ENCODE measurements at regions not wholly inside any gene's neighbourhood (a gene's known extent, or its start where the extent isn't known, plus 50 kb on each side); places are given as distances from the start of the nearest gene placed in this dataset.

- no peak overlapping the region for H3K9ac ChIP-seq (ENCODE audit: low read length)
- FAIRE-seq, result peak; percentile 54
- Mint-ChIP-seq H3K27ac (ENCODE audit: unreplicated experiment) (no peak overlapping the region), H3K36me3 (ENCODE audit: low read depth, unreplicated experiment) (no peaks in the 10 kb centered on the region), H3K27me3 (ENCODE audit: low read depth, unreplicated experiment) (peaks cover 8% of the 10 kb centered on the region), H3K9me3 (ENCODE audit: unreplicated experiment) (no peaks in the 10 kb centered on the region), H3K4me1 (ENCODE audit: low read depth, unreplicated experiment) (no peaks in the 10 kb centered on the region), H3K4me3 (ENCODE audit: unreplicated experiment) (no peak overlapping the region)
- peaks cover 24% of the 10 kb centered on the region for H3K27me3 ChIP-seq (ENCODE audit: insufficient read depth, low read length)
- no peak overlapping the region for H3K27ac ChIP-seq (ENCODE audit: low read depth, low read length)
- H2AFZ ChIP-seq (ENCODE audit: low read depth, low read length), result no peak overlapping the region
- no peaks in the 10 kb centered on the region for H3K36me3 ChIP-seq (ENCODE audit: insufficient read depth, low read length)
- no peaks in the 10 kb centered on the region for H3K79me2 ChIP-seq (ENCODE audit: insufficient read depth, low read length)
- H3K9me3 ChIP-seq (ENCODE audit: insufficient read depth, low read depth, low read length), result no peaks in the 10 kb centered on the region
- no peaks in the 10 kb centered on the region for H4K20me1 ChIP-seq (ENCODE audit: insufficient read depth, low read length)
- no peak overlapping the region for H3K4me2 ChIP-seq (ENCODE audit: low read length)
- TF ChIP-seq EZH2 (IDR thresholded peaks at IDR 0.05; ENCODE audit: insufficient read depth, low read length), result no peak
- no peak for TF ChIP-seq CTCF (IDR thresholded peaks at IDR 0.05; ENCODE audit: insufficient read depth, low read depth, low read length)
- DNase-seq (ENCODE audit: low read depth), result no peak
- H3K4me1 ChIP-seq (ENCODE audit: insufficient read depth, low read length), result no peaks in the 10 kb centered on the region
- no peak overlapping the region for H3K4me3 ChIP-seq (ENCODE audit: insufficient read depth, low read depth, low read length)
Observed at GRCh38 chr15:38670128-38671005, 105.8 kb upstream of the RASGRP1 start.

DNA sequence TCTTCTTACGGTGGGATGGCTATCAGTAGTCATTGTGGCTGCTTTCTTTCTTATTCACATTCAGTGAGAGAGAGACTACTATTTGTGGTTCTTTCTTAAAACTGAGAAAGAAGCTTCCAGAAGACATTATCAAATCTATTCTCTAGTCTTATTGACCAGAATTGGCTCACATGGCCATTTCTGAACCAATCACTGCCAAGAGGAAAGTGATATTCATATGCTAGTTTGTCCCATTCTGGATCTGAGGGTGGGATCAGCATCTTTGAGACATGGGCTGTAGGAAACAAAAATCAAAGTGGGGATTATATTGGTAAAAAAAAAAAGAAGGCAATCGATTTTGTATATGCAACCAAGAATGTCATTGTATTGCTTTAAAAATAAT, 106.4 kb upstream of the RASGRP1 start:
- H3K9me3 Mint-ChIP-seq (ENCODE audit: unreplicated experiment), result no peaks in the 10 kb centered on the region

More for the DNA sequence above, 106.4 kb upstream of the RASGRP1 start:
- Mint-ChIP-seq H3K4me3 (ENCODE audit: unreplicated experiment) (no peak overlapping the region), H3K4me1 (ENCODE audit: low read depth, unreplicated experiment) (no peaks in the 10 kb centered on the region), H3K27me3 (ENCODE audit: low read depth, unreplicated experiment) (peaks cover 5% of the 10 kb centered on the region), H3K36me3 (ENCODE audit: low read depth, unreplicated experiment) (no peaks in the 10 kb centered on the region), H3K27ac (ENCODE audit: unreplicated experiment) (no peak overlapping the region)
- Histone ChIP-seq H3K27ac (ENCODE audit: low read depth, low read length) (no peak overlapping the region), H2AFZ (ENCODE audit: low read depth, low read length) (no peak overlapping the region), H3K79me2 (ENCODE audit: insufficient read depth, low read length) (no peaks in the 10 kb centered on the region), H4K20me1 (ENCODE audit: insufficient read depth, low read length) (no peaks in the 10 kb centered on the region), H3K4me2 (ENCODE audit: low read length) (no peak overlapping the region), H3K36me3 (ENCODE audit: insufficient read depth, low read length) (no peaks in the 10 kb centered on the region), H3K9me3 (ENCODE audit: insufficient read depth, low read depth, low read length) (no peaks in the 10 kb centered on the region), H3K27me3 (ENCODE audit: insufficient read depth, low read length) (peaks cover 21% of the 10 kb centered on the region), H3K9ac (ENCODE audit: low read length) (no peak overlapping the region), H3K4me3 (ENCODE audit: insufficient read depth, low read depth, low read length) (no peak overlapping the region), H3K4me1 (ENCODE audit: insufficient read depth, low read length) (no peaks in the 10 kb centered on the region)
- FAIRE-seq (no peak), DNase-seq (ENCODE audit: low read depth) (no peak)
- TF ChIP-seq EZH2 (IDR thresholded peaks at IDR 0.05; ENCODE audit: insufficient read depth, low read length) (no peak), CTCF (IDR thresholded peaks at IDR 0.05; ENCODE audit: insufficient read depth, low read depth, low read length) (no peak)
